Testis (tissue), 2 donors: ENCODE measurements at regions not wholly inside any gene's neighbourhood (a gene's known extent, or its start where the extent isn't known, plus 50 kb on each side); places are given as distances from the start of the nearest gene placed in this dataset.

Source experiments
- DNase-seq: peaks from one replicate; pipeline ENCODE4 v3.0.0-alpha.2; 2019
- H3K27ac ChIP-seq, 2 donors: fragments of 200-600 bp; sonication (generic); one replicate each; pipeline ENCODE4 v1.5.1; 2019
- H3K27me3 ChIP-seq: fragments of 200-600 bp; sonication (generic); one replicate; pipeline ENCODE4 v1.5.1; 2019
- H3K36me3 ChIP-seq: fragments of 200-600 bp; sonication (generic); one replicate; pipeline ENCODE4 v1.5.1; 2017; ENCODE audit warnings: low read depth; ENCODE audit errors: missing control alignments
- H3K4me1 ChIP-seq: fragments of 200-600 bp; sonication (generic); one replicate; pipeline ENCODE4 v1.5.1; 2019
- H3K4me3 ChIP-seq, 2 donors: fragments of 200-600 bp; sonication (generic); one replicate each; pipeline ENCODE4 v1.5.1; 2017 to 2019
- H3K9me3 ChIP-seq: fragments of 200-600 bp; sonication (generic); one replicate; pipeline ENCODE4 v1.5.1; 2017
- POLR2A ChIP-seq: fragments of 450-650 bp; IDR thresholded peaks from one replicate; pipeline ENCODE4 v1.6.1; 2017; ENCODE audit warnings: antibody characterized with exemption, mild to moderate bottlenecking, moderate library complexity
- WGBS, 2 donors: methylation state at CpG; one replicate each; pipeline ENCODE4 v1.1.5; 2018; 5-methylcytosine and 5-hydroxymethylcytosine counted together
- intact Hi-C: fragments of 100-400 bp; cut with DNase I; formaldehyde crosslinking; loops from one replicate; pipeline ENCODE4 v1.15.1; 2023; ENCODE audit warnings: low total_unique reads
- TF ChIP-seq, protein P1 (sequence below), 3 experiments: fragments of 450-650 bp in 2 of 3; fragments of 200-600 bp in 1 of 3; sonication (generic) in 1 of 3; IDR thresholded peaks; one replicate each; pipeline ENCODE4 v1.5.1; 2016 to 2019; ENCODE audit warnings: antibody characterized with exemption in 3 of 3, mild to moderate bottlenecking in 2 of 3, moderate library complexity in 1 of 3

DNA sequence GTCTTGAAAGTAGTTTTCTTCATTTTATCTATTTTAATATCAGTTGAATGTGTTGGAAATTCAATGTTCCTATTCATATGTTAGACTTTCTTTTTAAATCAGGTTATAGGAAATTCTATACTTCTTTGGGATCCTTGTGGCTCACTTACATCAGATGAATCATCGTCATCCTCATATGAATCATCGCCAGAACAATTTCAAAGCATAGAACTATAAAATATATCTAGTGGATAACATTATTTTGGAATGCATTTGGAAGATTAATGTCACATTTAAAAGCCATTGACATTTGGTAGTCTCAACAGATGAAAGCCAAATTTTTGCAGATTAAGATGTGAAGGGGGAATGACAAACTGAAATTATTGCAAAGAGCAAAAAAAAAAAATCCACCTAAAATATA, 94.1 kb downstream of the FAM161A start:
- H3K27ac ChIP-seq: no peak overlapping the region
- H3K27me3 ChIP-seq: no peaks in the 10 kb centered on the region
- H3K36me3 ChIP-seq: no peaks in the 10 kb centered on the region
- TF ChIP-seq, protein P1, sequence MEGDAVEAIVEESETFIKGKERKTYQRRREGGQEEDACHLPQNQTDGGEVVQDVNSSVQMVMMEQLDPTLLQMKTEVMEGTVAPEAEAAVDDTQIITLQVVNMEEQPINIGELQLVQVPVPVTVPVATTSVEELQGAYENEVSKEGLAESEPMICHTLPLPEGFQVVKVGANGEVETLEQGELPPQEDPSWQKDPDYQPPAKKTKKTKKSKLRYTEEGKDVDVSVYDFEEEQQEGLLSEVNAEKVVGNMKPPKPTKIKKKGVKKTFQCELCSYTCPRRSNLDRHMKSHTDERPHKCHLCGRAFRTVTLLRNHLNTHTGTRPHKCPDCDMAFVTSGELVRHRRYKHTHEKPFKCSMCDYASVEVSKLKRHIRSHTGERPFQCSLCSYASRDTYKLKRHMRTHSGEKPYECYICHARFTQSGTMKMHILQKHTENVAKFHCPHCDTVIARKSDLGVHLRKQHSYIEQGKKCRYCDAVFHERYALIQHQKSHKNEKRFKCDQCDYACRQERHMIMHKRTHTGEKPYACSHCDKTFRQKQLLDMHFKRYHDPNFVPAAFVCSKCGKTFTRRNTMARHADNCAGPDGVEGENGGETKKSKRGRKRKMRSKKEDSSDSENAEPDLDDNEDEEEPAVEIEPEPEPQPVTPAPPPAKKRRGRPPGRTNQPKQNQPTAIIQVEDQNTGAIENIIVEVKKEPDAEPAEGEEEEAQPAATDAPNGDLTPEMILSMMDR (IDR thresholded peaks at IDR 0.05): no peak
- no peak for TF ChIP-seq POLR2A
- no peak overlapping the region for H3K4me3 ChIP-seq
- DNase-seq: no peak
- WGBS, 2 donors: 76 to 86% methylated on average over 2 of the region's 2 CpGs
- intact Hi-C loops: loop anchor here (10.0 kb wide), 1 partner anchor 95 kb away; the partner anchor contains the start of gene FAM161A
- H3K4me1 ChIP-seq: no peaks in the 10 kb centered on the region
- no peaks in the 10 kb centered on the region for H3K9me3 ChIP-seq

DNA sequence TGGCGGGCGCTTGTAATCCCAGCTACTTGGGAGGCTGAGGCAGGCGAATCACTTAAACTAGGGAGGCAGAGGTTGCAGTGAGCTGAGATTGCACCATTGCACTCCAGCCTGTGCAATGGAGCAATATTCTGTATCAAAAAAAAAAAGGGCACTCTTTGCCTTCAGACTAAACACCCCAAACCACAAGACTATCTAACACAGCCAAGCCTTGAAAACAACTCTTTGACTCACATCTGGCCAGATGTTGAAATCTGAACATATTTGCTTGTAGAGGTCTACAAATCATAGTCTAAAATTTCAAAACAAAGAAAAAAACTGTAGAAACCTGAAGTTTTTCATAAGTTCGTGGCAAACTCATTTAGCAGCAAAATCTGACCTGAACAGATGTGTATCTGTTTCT, 94.9 kb downstream of the FAM161A start:
- Histone ChIP-seq H3K4me3 (no peak overlapping the region), H3K36me3 (no peaks in the 10 kb centered on the region), H3K9me3 (no peaks in the 10 kb centered on the region), H3K27me3 (no peaks in the 10 kb centered on the region), H3K4me1 (no peaks in the 10 kb centered on the region), H3K27ac (no peak overlapping the region)
- WGBS, 2 donors: 73 to 79% methylated on average over 4 of the region's 4 CpGs
- intact Hi-C loops: no loop called here
- DNase-seq: no peak
- TF ChIP-seq, protein P1 (IDR thresholded peaks at IDR 0.05): no peak
- no peak for TF ChIP-seq POLR2A

DNA sequence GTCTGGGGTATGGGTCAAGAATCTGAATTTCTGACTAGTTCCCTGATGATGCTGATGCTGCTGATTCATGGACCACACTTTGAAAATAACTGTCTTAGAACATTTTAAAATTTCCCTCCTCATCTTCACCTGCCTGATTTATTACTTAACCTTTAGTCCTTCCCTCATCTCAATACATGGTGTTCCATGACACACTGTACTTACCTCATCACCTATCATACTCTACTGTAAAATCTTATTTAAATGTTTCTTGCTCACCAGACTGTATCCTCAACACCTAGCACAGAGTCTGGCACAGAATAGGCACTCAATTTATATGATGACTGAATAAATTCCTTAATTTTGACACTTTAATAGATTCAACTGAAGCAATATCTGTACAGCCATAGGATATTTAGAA, 95.7 kb downstream of the FAM161A start:
- Histone ChIP-seq H3K36me3 (no peaks in the 10 kb centered on the region), H3K27me3 (no peaks in the 10 kb centered on the region), H3K9me3 (no peaks in the 10 kb centered on the region), H3K4me1 (no peaks in the 10 kb centered on the region), H3K4me3 (no peak overlapping the region), H3K27ac (no peak overlapping the region)
- DNase-seq: no peak
- TF ChIP-seq, protein P1 (IDR thresholded peaks at IDR 0.05): no peak
- no peak for TF ChIP-seq POLR2A
- intact Hi-C loops: no loop called here

DNA sequence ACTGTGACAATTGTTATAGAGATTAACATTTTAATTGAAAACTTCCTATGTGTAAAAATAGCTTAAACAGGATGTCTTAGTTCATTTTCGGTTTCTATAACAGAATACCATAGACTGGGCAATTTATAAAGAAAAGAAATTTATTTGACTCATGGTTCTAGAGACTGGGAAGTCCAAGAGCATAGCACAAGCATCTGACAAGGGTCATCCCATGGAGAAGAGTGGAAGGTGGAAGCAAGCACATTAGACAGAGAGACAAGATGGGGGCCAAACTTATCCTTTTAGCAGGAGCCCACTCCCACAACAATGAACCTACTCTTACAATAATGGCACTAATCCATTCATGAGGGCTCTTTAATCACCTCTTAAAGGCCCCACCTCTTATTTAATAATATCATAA, 100.3 kb downstream of the FAM161A start:
- DNase-seq: no peak
- no peak overlapping the region for H3K4me3 ChIP-seq
- TF ChIP-seq, protein P1 (IDR thresholded peaks at IDR 0.05): no peak
- TF ChIP-seq POLR2A: no peak
- 89 to 94% methylated on average over 1 of the region's 1 CpG for WGBS, 2 donors
- no peaks in the 10 kb centered on the region for H3K9me3 ChIP-seq
- H3K36me3 ChIP-seq: no peaks in the 10 kb centered on the region
- intact Hi-C loops: no loop called here
- no peak overlapping the region for H3K27ac ChIP-seq
- H3K4me1 ChIP-seq: peaks cover 3% of the 10 kb centered on the region
- no peaks in the 10 kb centered on the region for H3K27me3 ChIP-seq

DNA sequence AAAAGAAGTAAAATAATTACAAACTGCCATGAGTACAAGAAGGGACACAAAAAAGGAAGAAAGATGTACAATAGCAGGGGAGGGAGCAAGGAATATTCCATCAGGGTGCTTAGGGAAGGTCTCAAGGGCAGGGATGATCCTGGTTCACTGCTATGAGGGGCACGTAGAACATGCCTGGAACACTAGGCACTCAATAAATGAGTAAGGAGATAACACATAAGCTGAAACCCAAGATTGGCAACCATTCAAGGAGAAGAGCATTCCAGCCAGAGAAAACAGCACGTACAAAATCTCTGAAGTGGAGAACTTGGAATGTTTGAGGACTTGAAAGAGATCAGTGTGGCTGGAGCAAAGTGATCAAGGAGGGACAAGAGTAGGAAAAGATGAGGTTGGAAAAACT, 103.2 kb downstream of the FAM161A start:
- intact Hi-C loops: no loop called here
- Histone ChIP-seq H3K36me3 (no peaks in the 10 kb centered on the region), H3K4me3 (no peak overlapping the region), H3K9me3 (no peaks in the 10 kb centered on the region), H3K27ac (peak overlapping the region; percentile 22 to 32), H3K4me1 (peaks cover 3% of the 10 kb centered on the region), H3K27me3 (no peaks in the 10 kb centered on the region)
- TF ChIP-seq, protein P1 (IDR thresholded peaks at IDR 0.05): no peak
- peak; percentile 37 for DNase-seq
- 30 to 37% methylated on average over 2 of the region's 2 CpGs for WGBS, 2 donors
